Kidney epithelial cell (primary cell): ENCODE measurements at regions not wholly inside any gene's neighbourhood (a gene's known extent, or its start where the extent isn't known, plus 50 kb on each side); places are given as distances from the start of the nearest gene placed in this dataset.

Source experiments
- DNase-seq: peaks from one replicate; pipeline ENCODE4 v3.0.0-alpha.2; 2010; ENCODE audit warnings: low read depth
- H3K27me3 ChIP-seq: 2 replicates; pipeline ENCODE4 v1.6.0; 2011; ENCODE audit warnings: low read length; ENCODE audit not compliant: control insufficient read depth, insufficient read depth
- H3K36me3 ChIP-seq: 2 replicates; pipeline ENCODE4 v1.5.1; 2011; ENCODE audit warnings: low read length; ENCODE audit not compliant: control insufficient read depth, insufficient read depth
- H3K4me3 ChIP-seq: 2 replicates; pipeline ENCODE4 v1.5.1; 2011; ENCODE audit warnings: low read depth, mild to moderate bottlenecking, control low read depth, low read length
- TF ChIP-seq, protein P1 (sequence below): IDR thresholded peaks from 2 replicates; pipeline ENCODE4 v1.5.1; 2011; ENCODE audit warnings: mild to moderate bottlenecking, moderate library complexity, low read length, control low read depth, inconsistent platforms; ENCODE audit not compliant: insufficient read depth, poor library complexity, severe bottlenecking

DNA sequence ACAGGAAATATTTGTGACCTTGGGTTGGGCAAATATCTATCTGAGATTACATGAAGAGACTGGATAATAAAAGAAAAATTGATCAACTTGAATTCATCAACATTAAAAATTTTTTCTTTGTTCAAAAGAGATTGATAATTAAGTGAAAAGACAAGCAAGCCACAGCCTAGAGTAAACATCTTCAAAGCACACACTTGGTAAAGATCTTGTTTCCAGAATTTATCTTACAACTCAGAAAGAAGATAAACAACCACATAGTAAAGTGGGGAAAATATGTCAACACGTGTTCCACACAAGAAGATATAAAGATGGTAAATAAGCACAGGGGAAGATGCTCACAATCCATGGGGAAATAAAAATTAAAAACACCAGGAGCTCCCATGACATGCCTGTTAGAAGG is 195.9 kb downstream of the SOX11 start:
- no peak for DNase-seq
- Histone ChIP-seq H3K27me3 (no peaks in the 10 kb centered on the region), H3K36me3 (no peaks in the 10 kb centered on the region), H3K4me3 (no peak overlapping the region)
- TF ChIP-seq, protein P1, sequence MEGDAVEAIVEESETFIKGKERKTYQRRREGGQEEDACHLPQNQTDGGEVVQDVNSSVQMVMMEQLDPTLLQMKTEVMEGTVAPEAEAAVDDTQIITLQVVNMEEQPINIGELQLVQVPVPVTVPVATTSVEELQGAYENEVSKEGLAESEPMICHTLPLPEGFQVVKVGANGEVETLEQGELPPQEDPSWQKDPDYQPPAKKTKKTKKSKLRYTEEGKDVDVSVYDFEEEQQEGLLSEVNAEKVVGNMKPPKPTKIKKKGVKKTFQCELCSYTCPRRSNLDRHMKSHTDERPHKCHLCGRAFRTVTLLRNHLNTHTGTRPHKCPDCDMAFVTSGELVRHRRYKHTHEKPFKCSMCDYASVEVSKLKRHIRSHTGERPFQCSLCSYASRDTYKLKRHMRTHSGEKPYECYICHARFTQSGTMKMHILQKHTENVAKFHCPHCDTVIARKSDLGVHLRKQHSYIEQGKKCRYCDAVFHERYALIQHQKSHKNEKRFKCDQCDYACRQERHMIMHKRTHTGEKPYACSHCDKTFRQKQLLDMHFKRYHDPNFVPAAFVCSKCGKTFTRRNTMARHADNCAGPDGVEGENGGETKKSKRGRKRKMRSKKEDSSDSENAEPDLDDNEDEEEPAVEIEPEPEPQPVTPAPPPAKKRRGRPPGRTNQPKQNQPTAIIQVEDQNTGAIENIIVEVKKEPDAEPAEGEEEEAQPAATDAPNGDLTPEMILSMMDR = no peak

DNA sequence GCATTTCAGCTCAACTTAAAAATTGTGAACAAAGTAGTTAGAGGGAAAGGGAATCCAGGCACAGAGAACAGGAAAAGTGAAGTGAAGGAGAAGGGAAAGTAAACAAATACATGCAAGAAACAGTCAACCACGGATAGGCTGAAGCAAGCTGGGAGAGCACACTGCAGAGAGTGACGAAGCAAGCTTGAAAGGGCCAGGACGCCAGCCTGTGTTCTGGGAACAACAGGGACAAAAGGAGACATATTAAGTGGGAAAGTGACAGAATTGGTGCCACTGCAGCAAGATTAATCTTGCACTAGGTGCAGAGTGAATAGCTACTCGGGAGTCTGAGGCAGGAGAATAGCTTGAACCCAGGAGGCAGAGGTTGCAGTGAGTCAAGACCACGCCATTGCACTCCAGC is 197.3 kb downstream of the SOX11 start:
- no peaks in the 10 kb centered on the region for H3K36me3 ChIP-seq
- H3K27me3 ChIP-seq = no peaks in the 10 kb centered on the region
- DNase-seq = no peak
- TF ChIP-seq, protein P1 = no peak
- no peak overlapping the region for H3K4me3 ChIP-seq

GRCh38 chr2:5894355-5894754 is 202.2 kb downstream of the SOX11 start:
- TF ChIP-seq, protein P1 = no peak
- Histone ChIP-seq H3K4me3 (no peak overlapping the region), H3K27me3 (no peaks in the 10 kb centered on the region), H3K36me3 (no peaks in the 10 kb centered on the region)
- no peak for DNase-seq

DNA sequence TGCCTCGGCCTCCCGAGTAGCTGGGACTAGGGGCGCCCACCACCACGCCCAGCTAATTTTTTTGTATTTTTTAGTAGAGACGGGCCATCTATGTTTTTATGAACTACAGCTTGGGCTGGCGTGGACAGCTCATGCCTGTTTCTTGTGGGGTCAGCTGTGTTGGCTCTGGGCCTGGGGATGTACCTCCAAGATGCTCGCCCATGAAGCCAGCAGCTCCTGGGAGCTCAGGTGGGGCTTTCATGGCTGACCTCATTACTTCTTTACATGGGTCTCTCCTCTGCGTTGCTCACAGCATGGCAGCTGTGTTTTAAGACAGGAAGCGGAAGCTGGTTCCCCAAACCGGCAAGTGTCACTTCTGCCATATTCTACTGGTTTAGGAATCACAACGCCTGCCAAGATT is 203.1 kb downstream of the SOX11 start:
- no peaks in the 10 kb centered on the region for H3K36me3 ChIP-seq
- H3K27me3 ChIP-seq = no peaks in the 10 kb centered on the region
- DNase-seq = no peak
- TF ChIP-seq, protein P1 = no peak
- H3K4me3 ChIP-seq = no peak overlapping the region

DNA sequence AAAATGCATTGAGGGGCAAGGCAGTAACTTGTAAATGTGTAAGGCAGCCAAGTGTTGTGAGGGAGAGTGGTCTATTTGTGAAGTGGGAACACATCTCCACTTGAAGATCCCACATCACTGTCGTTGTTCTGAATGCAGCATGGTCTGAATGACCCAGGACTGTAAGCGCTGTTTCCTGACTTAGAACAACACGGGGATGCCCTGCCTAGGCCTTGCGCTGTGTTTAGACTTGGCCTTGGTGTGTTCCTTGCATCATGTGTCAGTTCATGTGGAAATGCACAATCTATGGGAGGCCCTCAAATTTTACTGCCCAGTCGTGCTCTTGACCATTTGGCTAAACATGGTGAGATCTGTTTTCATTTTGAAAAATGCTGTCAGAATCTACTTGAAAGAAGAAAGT is 205.1 kb downstream of the SOX11 start:
- no peaks in the 10 kb centered on the region for H3K36me3 ChIP-seq
- TF ChIP-seq, protein P1 = no peak
- H3K27me3 ChIP-seq = no peaks in the 10 kb centered on the region
- no peak for DNase-seq
- H3K4me3 ChIP-seq = no peak overlapping the region

DNA sequence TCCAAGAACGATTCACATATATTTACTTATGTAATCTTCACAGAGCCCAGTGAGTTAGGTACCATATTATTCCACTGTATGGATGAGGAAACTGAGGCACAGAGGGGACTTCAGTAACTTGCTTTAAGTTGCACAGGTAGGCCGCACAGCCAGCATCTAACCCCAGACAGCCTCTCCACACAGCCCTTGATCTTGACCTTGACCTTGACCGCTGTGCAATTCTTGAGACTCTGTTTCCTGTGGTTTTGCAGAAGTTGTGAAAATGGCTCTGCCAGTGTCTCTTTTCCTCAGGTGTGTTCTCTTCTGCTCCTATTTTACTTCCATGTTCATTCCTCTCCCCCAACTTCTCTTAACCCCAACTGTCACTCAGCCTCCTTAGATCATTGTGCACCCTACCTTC is 206.5 kb downstream of the SOX11 start:
- no peaks in the 10 kb centered on the region for H3K27me3 ChIP-seq
- no peak overlapping the region for H3K4me3 ChIP-seq
- TF ChIP-seq, protein P1 = no peak
- H3K36me3 ChIP-seq = no peaks in the 10 kb centered on the region
- DNase-seq = no peak
